H9 (cell line): ENCODE measurements at regions not wholly inside any gene's neighbourhood (a gene's known extent, or its start where the extent isn't known, plus 50 kb on each side); places are given as distances from the start of the nearest gene placed in this dataset.

Experiments
- DNase-seq: peaks from one replicate; pipeline ENCODE4 v3.0.0-alpha.2; 2017
- H2AFZ ChIP-seq: one replicate; pipeline ENCODE4 v1.6.1; 2013; ENCODE audit warnings: mild to moderate bottlenecking, low read length, control low read depth, moderate library complexity
- H2AK5ac ChIP-seq: 2 replicates; pipeline ENCODE4 v1.6.1; 2013; ENCODE audit warnings: low read length, control low read depth, mixed read lengths; ENCODE audit not compliant: insufficient read length
- H2BK120ac ChIP-seq: one replicate; pipeline ENCODE4 v1.6.1; 2013; ENCODE audit warnings: low read depth, mild to moderate bottlenecking, low read length, control low read depth, inconsistent platforms; ENCODE audit not compliant: poor library complexity, severe bottlenecking
- H2BK12ac ChIP-seq: 2 replicates; pipeline ENCODE4 v1.6.1; 2013; ENCODE audit warnings: low read length, control low read depth, mixed read lengths, low read depth; ENCODE audit not compliant: insufficient read length
- H2BK15ac ChIP-seq: 2 replicates; pipeline ENCODE4 v1.6.1; 2013; ENCODE audit warnings: low read depth, low read length, control low read depth
- H2BK20ac ChIP-seq: one replicate; pipeline ENCODE4 v1.6.1; 2013; ENCODE audit warnings: low read depth, mild to moderate bottlenecking, low read length, control low read depth, inconsistent platforms; ENCODE audit not compliant: poor library complexity, severe bottlenecking
- H2BK5ac ChIP-seq: 2 replicates; pipeline ENCODE4 v1.6.1; 2013; ENCODE audit warnings: low read length, control low read depth, mixed read lengths; ENCODE audit not compliant: insufficient read length
- H3K14ac ChIP-seq: 2 replicates; pipeline ENCODE4 v1.6.1; 2013; ENCODE audit warnings: low read length, control low read depth; ENCODE audit not compliant: insufficient read depth
- H3K18ac ChIP-seq: 2 replicates; pipeline ENCODE4 v1.6.1; 2013; ENCODE audit warnings: low read depth, mild to moderate bottlenecking, mixed read lengths, low read length, control low read depth; ENCODE audit not compliant: insufficient read length
- H3K23ac ChIP-seq: 2 replicates; pipeline ENCODE4 v1.6.1; 2013; ENCODE audit warnings: low read length, control low read depth, mixed read lengths, low read depth; ENCODE audit not compliant: insufficient read length
- H3K23me2 ChIP-seq: 2 replicates; pipeline ENCODE4 v1.6.1; 2013; ENCODE audit warnings: low read depth, mild to moderate bottlenecking, mixed read lengths, low read length, control low read depth; ENCODE audit not compliant: insufficient read length, poor library complexity, severe bottlenecking
- H3K27ac ChIP-seq: 2 replicates; pipeline ENCODE4 v1.5.1; 2013; ENCODE audit warnings: low read length, control low read depth, mixed read lengths, low read depth; ENCODE audit not compliant: insufficient read length
- H3K27me3 ChIP-seq: 2 replicates; pipeline ENCODE4 v1.6.1; 2013; ENCODE audit warnings: low read length, control low read depth, inconsistent platforms; ENCODE audit not compliant: insufficient read depth
- H3K4ac ChIP-seq: 2 replicates; pipeline ENCODE4 v1.6.1; 2013; ENCODE audit warnings: low read depth, mild to moderate bottlenecking, control low read depth, inconsistent platforms, low read length, moderate library complexity
- H3K4me1 ChIP-seq: 2 replicates; pipeline ENCODE4 v1.6.1; 2013; ENCODE audit warnings: low read length, control low read depth, inconsistent platforms; ENCODE audit not compliant: insufficient read depth
- H3K4me2 ChIP-seq: 2 replicates; pipeline ENCODE4 v1.6.1; 2013; ENCODE audit warnings: low read length, control low read depth, mixed read lengths; ENCODE audit not compliant: insufficient read length, insufficient read depth
- H3K56ac ChIP-seq: 2 replicates; pipeline ENCODE4 v1.6.1; 2013; ENCODE audit warnings: low read depth, mild to moderate bottlenecking, mixed read lengths, low read length, control low read depth; ENCODE audit not compliant: insufficient read length
- H3K79me1 ChIP-seq: 2 replicates; pipeline ENCODE4 v1.6.1; 2013; ENCODE audit warnings: low read depth, mild to moderate bottlenecking, moderate library complexity, low read length, control low read depth, inconsistent platforms; ENCODE audit not compliant: insufficient read depth, poor library complexity, severe bottlenecking
- H3K79me2 ChIP-seq: 2 replicates; pipeline ENCODE4 v1.6.1; 2013; ENCODE audit warnings: low read length, control low read depth, inconsistent platforms; ENCODE audit not compliant: insufficient read depth
- H3K9ac ChIP-seq: 2 replicates; pipeline ENCODE4 v1.6.1; 2013; ENCODE audit warnings: low read length, control low read depth, mixed read lengths; ENCODE audit not compliant: insufficient read length; ENCODE audit errors: extremely low read depth
- H3K9me3 ChIP-seq: one replicate; pipeline ENCODE4 v1.6.1; 2013; ENCODE audit warnings: low read depth, low read length, inconsistent platforms; ENCODE audit not compliant: control insufficient read depth
- H3T11ph ChIP-seq: one replicate; pipeline ENCODE4 v1.6.1; 2013; ENCODE audit warnings: mild to moderate bottlenecking, low read length, control low read depth, inconsistent platforms
- H4K20me1 ChIP-seq: one replicate; pipeline ENCODE4 v1.6.1; 2013; ENCODE audit not compliant: control insufficient read depth, insufficient read length, insufficient read depth
- H4K5ac ChIP-seq: 2 replicates; pipeline ENCODE4 v1.6.1; 2013; ENCODE audit warnings: low read depth, mild to moderate bottlenecking, mixed read lengths, low read length, control low read depth; ENCODE audit not compliant: insufficient read length
- H4K8ac ChIP-seq: replicated peaks from 2 replicates; pipeline ENCODE4 v1.6.1; 2013; ENCODE audit warnings: low read length, control low read depth, mixed read lengths, low read depth; ENCODE audit not compliant: insufficient read length
- H4K91ac ChIP-seq: 2 replicates; pipeline ENCODE4 v1.6.1; 2013; ENCODE audit warnings: low read depth, mild to moderate bottlenecking, moderate library complexity, mixed read lengths, low read length, control low read depth; ENCODE audit not compliant: insufficient read length
- H3K27ac Mint-ChIP-seq, 3 experiments: 2 replicates in 2 of 3; 3 replicates in 1 of 3; pipeline ENCODE4 v1.8.0; 2020 to 2021; ENCODE audit warnings: mixed read lengths in 3 of 3, mild to moderate bottlenecking in 1 of 3, moderate library complexity in 1 of 3
- H3K27me3 Mint-ChIP-seq: 2 replicates; pipeline ENCODE4 v1.8.0; 2021; ENCODE audit warnings: low read depth, mild to moderate bottlenecking, moderate library complexity, mixed read lengths
- H3K36me3 Mint-ChIP-seq, 3 experiments: 2 replicates in 2 of 3; 3 replicates in 1 of 3; pipeline ENCODE4 v1.8.0; 2020 to 2021; ENCODE audit warnings: low read depth in 3 of 3, mixed read lengths in 3 of 3; ENCODE audit not compliant: insufficient read depth in 1 of 3
- H3K4me1 Mint-ChIP-seq, 2 experiments: 2 replicates each; pipeline ENCODE4 v1.8.0; 2020; ENCODE audit warnings: mixed read lengths in 2 of 2
- H3K4me3 Mint-ChIP-seq, 2 experiments: 2 replicates in 1 of 2; 3 replicates in 1 of 2; pipeline ENCODE4 v1.8.0; 2020 to 2021; ENCODE audit warnings: mild to moderate bottlenecking in 2 of 2, mixed read lengths in 2 of 2, moderate library complexity in 1 of 2
- H3K9me3 Mint-ChIP-seq, 2 experiments: 2 replicates in 1 of 2; 3 replicates in 1 of 2; pipeline ENCODE4 v1.8.0; 2020; ENCODE audit warnings: mild to moderate bottlenecking in 2 of 2, mixed read lengths in 2 of 2, moderate library complexity in 1 of 2
- WGBS: extraction: QIAGEN DNeasy Blood & Tissue Kit; methylation state at CpG from one replicate; pipeline ENCODE4 v1.1.7; 2013; ENCODE audit warnings: missing lambda C conversion rate, low lambda C conversion rate, mixed read lengths; ENCODE audit not compliant: insufficient read length; ENCODE audit errors: extremely low coverage; 5-methylcytosine and 5-hydroxymethylcytosine counted together
- TF ChIP-seq, protein P1 (sequence below): fragments of 200-600 bp; sonication (generic); conservative IDR thresholded peaks from 3 replicates; pipeline ENCODE4 v1.8.0; 2021; ENCODE audit warnings: antibody characterized with exemption, mild to moderate bottlenecking

DNA sequence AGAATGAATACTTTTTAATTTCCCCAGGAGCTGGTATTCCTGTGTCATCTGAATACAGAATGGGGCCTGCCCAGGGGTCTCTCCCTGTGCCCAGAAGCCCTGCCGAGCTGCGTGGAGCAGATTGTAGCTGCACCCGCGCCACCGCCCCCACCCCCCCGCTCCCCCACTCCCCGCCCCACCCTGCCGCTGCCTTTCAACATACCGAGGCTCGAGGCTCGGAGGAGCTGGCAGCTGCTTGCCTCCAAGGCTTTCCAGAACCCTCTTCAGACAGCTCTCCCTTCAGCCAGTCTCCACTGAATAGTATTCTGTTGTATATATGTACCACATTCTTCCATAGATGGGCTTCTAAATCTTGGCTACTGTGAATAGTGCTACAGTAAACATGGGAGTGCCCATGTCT lies 150.7 kb downstream of the TSN start:
- Histone ChIP-seq H4K20me1 (no peaks in the 10 kb centered on the region), H2AK5ac (no peak overlapping the region), H3K4ac (no peak overlapping the region), H2BK120ac (no peak overlapping the region), H3K9me3 (no peaks in the 10 kb centered on the region), H4K8ac (no peak overlapping the region), H2BK12ac (no peak overlapping the region), H3K4me2 (no peak overlapping the region), H2AFZ (no peak overlapping the region), H3K79me2 (no peaks in the 10 kb centered on the region), H3K23me2 (no peaks in the 10 kb centered on the region), H3K23ac (no peak overlapping the region), H3K4me1 (no peaks in the 10 kb centered on the region), H3K79me1 (no peaks in the 10 kb centered on the region), H3K9ac (no peak overlapping the region), H3T11ph (no peak overlapping the region), H2BK15ac (no peak overlapping the region), H3K56ac (no peak overlapping the region), H4K91ac (no peak overlapping the region), H3K14ac (no peak overlapping the region), H3K27ac (no peak overlapping the region), H3K27me3 (no peaks in the 10 kb centered on the region), H3K18ac (no peak overlapping the region), H2BK20ac (no peak overlapping the region), H2BK5ac (no peak overlapping the region), H4K5ac (no peak overlapping the region)
- DNase-seq = no peak
- TF ChIP-seq, protein P1, sequence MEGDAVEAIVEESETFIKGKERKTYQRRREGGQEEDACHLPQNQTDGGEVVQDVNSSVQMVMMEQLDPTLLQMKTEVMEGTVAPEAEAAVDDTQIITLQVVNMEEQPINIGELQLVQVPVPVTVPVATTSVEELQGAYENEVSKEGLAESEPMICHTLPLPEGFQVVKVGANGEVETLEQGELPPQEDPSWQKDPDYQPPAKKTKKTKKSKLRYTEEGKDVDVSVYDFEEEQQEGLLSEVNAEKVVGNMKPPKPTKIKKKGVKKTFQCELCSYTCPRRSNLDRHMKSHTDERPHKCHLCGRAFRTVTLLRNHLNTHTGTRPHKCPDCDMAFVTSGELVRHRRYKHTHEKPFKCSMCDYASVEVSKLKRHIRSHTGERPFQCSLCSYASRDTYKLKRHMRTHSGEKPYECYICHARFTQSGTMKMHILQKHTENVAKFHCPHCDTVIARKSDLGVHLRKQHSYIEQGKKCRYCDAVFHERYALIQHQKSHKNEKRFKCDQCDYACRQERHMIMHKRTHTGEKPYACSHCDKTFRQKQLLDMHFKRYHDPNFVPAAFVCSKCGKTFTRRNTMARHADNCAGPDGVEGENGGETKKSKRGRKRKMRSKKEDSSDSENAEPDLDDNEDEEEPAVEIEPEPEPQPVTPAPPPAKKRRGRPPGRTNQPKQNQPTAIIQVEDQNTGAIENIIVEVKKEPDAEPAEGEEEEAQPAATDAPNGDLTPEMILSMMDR = no peak
- H3K27ac Mint-ChIP-seq = no peak overlapping the region
- H3K36me3 Mint-ChIP-seq = no peaks in the 10 kb centered on the region
- H3K4me1 Mint-ChIP-seq = peaks cover 8% of the 10 kb centered on the region in 2 experiments
- no peaks in the 10 kb centered on the region for H3K9me3 Mint-ChIP-seq
- H3K27me3 Mint-ChIP-seq = peaks cover 13% of the 10 kb centered on the region
- no CpG with 5 or more reads among the region's 11 CpGs for WGBS
- no peak overlapping the region for H3K4me3 Mint-ChIP-seq
